IMR-90 (cell line): ENCODE measurements at regions not wholly inside any gene's neighbourhood (a gene's known extent, or its start where the extent isn't known, plus 50 kb on each side); places are given as distances from the start of the nearest gene placed in this dataset.

Experiments used
- ATAC-seq: fragments of 200-7000 bp; cut with Tn5 transposase; 2 replicates; pipeline ENCODE4 v1.9.1; 2020; ENCODE audit warnings: low read depth, mild to moderate bottlenecking, moderate library complexity
- BruUV-seq: library from RNA; stranded (reverse); fragments of 400-500 nt; replicated peaks from 2 replicates; lab custom pipeline; 2021; lab: Mats Ljungman, UMichigan
- CTCF ChIA-PET: fragments of 300-600 bp; formaldehyde crosslinking; extraction: SDS; loops from one replicate; lab custom pipeline; 2021; ENCODE audit warnings: antibody characterized with exemption; lab: Yijun Ruan, JAX
- POLR2A ChIA-PET: fragments of 300-600 bp; sonication (Branson Sonifier 250); formaldehyde crosslinking; loops from one replicate; lab custom pipeline; 2022; ENCODE audit warnings: antibody characterized with exemption; ENCODE audit not compliant: unreplicated experiment; lab: Charles Lee
- DNase-seq: peaks from one replicate; pipeline ENCODE4 v3.0.0; 2013
- H2AFZ ChIP-seq: replicated peaks from 2 replicates; pipeline ENCODE3; 2013; ENCODE audit warnings: low read length, mild to moderate bottlenecking; ENCODE audit not compliant: poor library complexity
- H2AK5ac ChIP-seq: 2 replicates; pipeline ENCODE4 v1.6.1; 2013; ENCODE audit warnings: low read depth, low read length, inconsistent platforms
- H2AK9ac ChIP-seq: replicated peaks from 2 replicates; pipeline ENCODE3; 2013; ENCODE audit warnings: mild to moderate bottlenecking, low read depth, low read length, moderate library complexity; ENCODE audit not compliant: poor library complexity
- H2BK120ac ChIP-seq: 2 replicates; pipeline ENCODE4 v1.6.1; 2013; ENCODE audit warnings: low read depth, low read length, inconsistent platforms
- H2BK15ac ChIP-seq: 3 replicates; pipeline ENCODE4 v1.6.1; 2013; ENCODE audit warnings: low read depth, low read length, inconsistent platforms
- H2BK20ac ChIP-seq: 2 replicates; pipeline ENCODE4 v1.6.1; 2013; ENCODE audit warnings: low read depth, mild to moderate bottlenecking, inconsistent platforms, low read length, moderate library complexity
- H2BK5ac ChIP-seq: 2 replicates; pipeline ENCODE4 v1.6.1; 2013; ENCODE audit warnings: mild to moderate bottlenecking, low read depth, low read length, inconsistent platforms; ENCODE audit not compliant: poor library complexity, severe bottlenecking
- H3K14ac ChIP-seq: replicated peaks from 2 replicates; pipeline ENCODE4 v1.6.1; 2013; ENCODE audit warnings: low read depth, low read length, inconsistent platforms
- H3K18ac ChIP-seq: 2 replicates; pipeline ENCODE4 v1.6.1; 2013; ENCODE audit warnings: low read depth, low read length, control low read depth
- H3K23ac ChIP-seq: 2 replicates; pipeline ENCODE4 v1.6.1; 2013; ENCODE audit warnings: low read depth, low read length, inconsistent platforms
- H3K27ac ChIP-seq: 2 replicates; pipeline ENCODE4 v1.5.1; 2013; ENCODE audit warnings: mild to moderate bottlenecking, control low read depth, low read length; ENCODE audit not compliant: insufficient read depth
- H3K27me3 ChIP-seq: 2 replicates; pipeline ENCODE4 v1.6.1; 2013; ENCODE audit warnings: low read length; ENCODE audit not compliant: control insufficient read depth, insufficient read depth
- H3K36me3 ChIP-seq: 2 replicates; pipeline ENCODE4 v1.6.1; 2013; ENCODE audit warnings: low read length, mixed read lengths; ENCODE audit not compliant: control insufficient read depth, insufficient read depth
- H3K4ac ChIP-seq: 2 replicates; pipeline ENCODE4 v1.6.1; 2013; ENCODE audit warnings: low read depth, low read length, inconsistent platforms
- H3K4me1 ChIP-seq: 2 replicates; pipeline ENCODE4 v1.6.1; 2013; ENCODE audit warnings: low read length, mixed read lengths; ENCODE audit not compliant: control insufficient read depth, insufficient read depth
- H3K4me2 ChIP-seq: 2 replicates; pipeline ENCODE4 v1.6.1; 2013; ENCODE audit warnings: low read depth, mild to moderate bottlenecking, control low read depth, low read length, moderate library complexity
- H3K4me3 ChIP-seq: 2 replicates; pipeline ENCODE4 v1.5.1; 2013; ENCODE audit warnings: low read depth, mild to moderate bottlenecking, control low read depth, low read length, moderate library complexity; ENCODE audit not compliant: insufficient read depth
- H3K56ac ChIP-seq: 2 replicates; pipeline ENCODE4 v1.6.1; 2013; ENCODE audit warnings: low read length, inconsistent platforms; ENCODE audit not compliant: insufficient read depth; ENCODE audit errors: extremely low read depth
- H3K79me1 ChIP-seq, 2 experiments: 2 replicates each; pipeline ENCODE4 v1.6.1; 2013; ENCODE audit warnings: low read length in 2 of 2, inconsistent platforms in 1 of 2, low read depth in 1 of 2
- H3K9ac ChIP-seq: 2 replicates; pipeline ENCODE4 v1.6.1; 2013; ENCODE audit warnings: low read depth, low read length, control low read depth
- H3K9me1 ChIP-seq: 2 replicates; pipeline ENCODE4 v1.6.1; 2013; ENCODE audit warnings: low read length, inconsistent platforms; ENCODE audit not compliant: insufficient read depth
- H3K9me3 ChIP-seq: 2 replicates; pipeline ENCODE4 v1.6.1; 2013; ENCODE audit warnings: low read length; ENCODE audit not compliant: control insufficient read depth, insufficient read depth
- H4K20me1 ChIP-seq: 2 replicates; pipeline ENCODE4 v1.6.1; 2013; ENCODE audit warnings: low read length, inconsistent platforms; ENCODE audit not compliant: insufficient read depth
- H4K5ac ChIP-seq: 2 replicates; pipeline ENCODE4 v1.6.1; 2013; ENCODE audit warnings: mild to moderate bottlenecking, low read depth, low read length, control low read depth
- H4K8ac ChIP-seq, 2 experiments: 2 replicates each; pipeline ENCODE4 v1.6.1; 2013; ENCODE audit warnings: low read depth in 2 of 2, low read length in 2 of 2, control low read depth in 1 of 2, inconsistent platforms in 1 of 2
- H4K91ac ChIP-seq: 2 replicates; pipeline ENCODE4 v1.6.1; 2013; ENCODE audit warnings: low read depth, low read length, inconsistent platforms; ENCODE audit not compliant: insufficient read depth
- CHD1 ChIP-seq: IDR thresholded peaks from 2 replicates; pipeline ENCODE4 v1.6.1; 2012; ENCODE audit warnings: low read depth, low read length, improper control_type of control experiment
- FOS ChIP-seq: fragments of 150-350 bp; IDR thresholded peaks from 2 replicates; pipeline ENCODE4 v1.6.1; 2016; ENCODE audit warnings: low read depth, low read length
- MXI1 ChIP-seq: IDR thresholded peaks from 2 replicates; pipeline ENCODE4 v1.6.1; 2012; ENCODE audit warnings: low read depth, mild to moderate bottlenecking, low read length, moderate library complexity, borderline replicate concordance
- SMC3 ChIP-seq: fragments of 150-350 bp; IDR thresholded peaks from 2 replicates; pipeline ENCODE4 v1.6.1; 2016; ENCODE audit warnings: low read depth, mild to moderate bottlenecking, antibody characterized with exemption, low read length, moderate library complexity
- WGBS, 2 experiments: methylation state at CpG; one replicate each; pipeline versions ENCODE4 v1.1.5 to v1.1.7; 2013; ENCODE audit warnings: missing lambda C conversion rate in 2 of 2; ENCODE audit not compliant: insufficient read length in 1 of 2; ENCODE audit errors: extremely low coverage in 2 of 2; 5-methylcytosine and 5-hydroxymethylcytosine counted together
- dilution Hi-C: fragments of 300-500 bp; cut with HindIII; formaldehyde crosslinking; loops from one replicate; pipeline ENCODE4 v1.14.3; 2018; ENCODE audit warnings: low sequenced_read_pairs; ENCODE audit not compliant: unreplicated experiment
- in situ Hi-C: fragments of 300-500 bp; cut with MboI; formaldehyde crosslinking; loops from 3 replicates; pipeline ENCODE4 v1.14.3; 2019; ENCODE audit warnings: low sequenced_read_pairs, inconsistent platforms, mixed read lengths
- intact Hi-C: fragments of 100-400 bp; cut with micrococcal nuclease; formaldehyde crosslinking; loops from 2 replicates; pipeline ENCODE4 v1.10.0; 2022
- TF ChIP-seq, protein P1 (sequence below): fragments of 150-350 bp; IDR thresholded peaks from 2 replicates; pipeline ENCODE4 v1.6.1; 2016; ENCODE audit warnings: low read depth, mild to moderate bottlenecking, low read length, moderate library complexity, borderline replicate concordance
- TF ChIP-seq, protein P2 (sequence below): fragments of 150-350 bp; IDR thresholded peaks from 2 replicates; pipeline ENCODE4 v1.6.1; 2017; ENCODE audit warnings: mild to moderate bottlenecking, antibody characterized with exemption, low read length, low read depth

DNA sequence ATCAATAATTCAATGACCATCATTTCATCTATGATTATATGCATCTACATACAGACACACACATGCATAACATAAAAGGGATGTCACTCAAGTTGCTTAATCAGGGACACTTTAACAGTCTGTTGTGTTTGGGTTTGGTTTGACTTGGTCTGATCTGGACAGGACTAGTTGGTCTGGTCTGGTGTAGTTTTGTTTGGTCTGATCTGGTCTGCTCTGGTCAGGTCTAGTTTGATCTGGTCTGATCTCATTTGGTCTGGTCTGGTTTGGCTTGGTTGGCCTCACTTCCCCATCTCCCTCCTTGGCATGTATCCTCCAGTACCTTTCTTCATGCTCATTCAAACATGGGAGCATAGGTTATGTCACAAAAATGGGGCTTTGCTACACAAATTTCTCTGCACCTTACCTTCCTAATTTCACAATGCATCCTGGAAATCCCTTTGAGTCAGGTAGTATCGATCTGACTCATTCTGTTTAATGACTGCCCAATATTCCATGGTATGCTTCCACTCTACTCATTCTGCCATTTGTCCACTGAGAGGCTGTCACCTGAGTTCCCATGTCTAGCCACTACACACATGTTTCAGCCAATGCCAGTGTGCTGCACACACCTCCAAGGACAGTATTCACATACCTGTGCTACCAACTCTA, 73.0 kb upstream of the TPM1 start:
- Histone ChIP-seq H2AK9ac (no peak overlapping the region), H3K27me3 (no peaks in the 10 kb centered on the region), H4K8ac (no peak overlapping the region), H3K36me3 (no peaks in the 10 kb centered on the region), H3K79me1 (no peaks in the 10 kb centered on the region), H2BK120ac (no peak overlapping the region), H3K4ac (no peak overlapping the region), H3K23ac (no peak overlapping the region), H3K4me3 (no peak overlapping the region), H4K20me1 (no peaks in the 10 kb centered on the region), H2AFZ (no peak overlapping the region), H3K18ac (no peak overlapping the region), H3K4me1 (peaks cover 6% of the 10 kb centered on the region; the same call in 1 of the 2 replicates), H3K4me2 (no peak overlapping the region), H2BK15ac (no peak overlapping the region), H3K9me3 (no peaks in the 10 kb centered on the region), H3K9ac (no peak overlapping the region), H4K91ac (no peak overlapping the region), H2BK5ac (no peak overlapping the region), H3K9me1 (no peaks in the 10 kb centered on the region), H2BK20ac (no peak overlapping the region), H3K56ac (no peak overlapping the region), H3K14ac (no peak overlapping the region; the same call in 1 of the 2 replicates), H3K27ac (no peak overlapping the region), H2AK5ac (0 out of 2 replicates have a peak overlapping the region, but pooled peaks have one; percentile 5), H4K5ac (no peak overlapping the region)
- ATAC-seq (no peak), DNase-seq (no peak)
- in situ Hi-C loops, result no loop called here
- 90% methylated on average over 1 of the region's 1 CpG; no CpG with 5 or more reads in 1 of the 2 experiments for WGBS, 2 experiments
- dilution Hi-C loops, result no loop called here
- TF ChIP-seq MXI1 (no peak), CHD1 (no peak), FOS (no peak), SMC3 (no peak)
- TF ChIP-seq, protein P1, sequence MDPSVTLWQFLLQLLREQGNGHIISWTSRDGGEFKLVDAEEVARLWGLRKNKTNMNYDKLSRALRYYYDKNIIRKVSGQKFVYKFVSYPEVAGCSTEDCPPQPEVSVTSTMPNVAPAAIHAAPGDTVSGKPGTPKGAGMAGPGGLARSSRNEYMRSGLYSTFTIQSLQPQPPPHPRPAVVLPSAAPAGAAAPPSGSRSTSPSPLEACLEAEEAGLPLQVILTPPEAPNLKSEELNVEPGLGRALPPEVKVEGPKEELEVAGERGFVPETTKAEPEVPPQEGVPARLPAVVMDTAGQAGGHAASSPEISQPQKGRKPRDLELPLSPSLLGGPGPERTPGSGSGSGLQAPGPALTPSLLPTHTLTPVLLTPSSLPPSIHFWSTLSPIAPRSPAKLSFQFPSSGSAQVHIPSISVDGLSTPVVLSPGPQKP, result no peak
- TF ChIP-seq, protein P2, sequence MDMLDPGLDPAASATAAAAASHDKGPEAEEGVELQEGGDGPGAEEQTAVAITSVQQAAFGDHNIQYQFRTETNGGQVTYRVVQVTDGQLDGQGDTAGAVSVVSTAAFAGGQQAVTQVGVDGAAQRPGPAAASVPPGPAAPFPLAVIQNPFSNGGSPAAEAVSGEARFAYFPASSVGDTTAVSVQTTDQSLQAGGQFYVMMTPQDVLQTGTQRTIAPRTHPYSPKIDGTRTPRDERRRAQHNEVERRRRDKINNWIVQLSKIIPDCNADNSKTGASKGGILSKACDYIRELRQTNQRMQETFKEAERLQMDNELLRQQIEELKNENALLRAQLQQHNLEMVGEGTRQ, result no peak
- CTCF ChIA-PET, result no interaction called here
- no TSS peak for BruUV-seq
- intact Hi-C loops, result loop anchor here (5.0 kb wide), 1 partner anchor 42 kb away; no protein-coding TSS in a partner anchor
- POLR2A ChIA-PET, result no interaction called here
